Activated T-helper 1 cell treated with anti-CD3 and anti-CD28 coated beads, Interleukin-2, amount 50 U/mL, for 16 hours (primary cell): ENCODE measurements at regions not wholly inside any gene's neighbourhood (a gene's known extent, or its start where the extent isn't known, plus 50 kb on each side); places are given as distances from the start of the nearest gene placed in this dataset.
"Not testable (repeated sequence)": the region's sequence is repeated elsewhere in the genome, so short reads cannot be mapped to it uniquely, and the experiment has no call there.

ENCODE experiments used
- DNase-seq, 2 donors: peaks; one replicate each; pipeline ENCODE4 v3.0.0-alpha.2; 2020; ENCODE audit warnings: low read depth in 1 of 2, low spot score in 1 of 2

DNA sequence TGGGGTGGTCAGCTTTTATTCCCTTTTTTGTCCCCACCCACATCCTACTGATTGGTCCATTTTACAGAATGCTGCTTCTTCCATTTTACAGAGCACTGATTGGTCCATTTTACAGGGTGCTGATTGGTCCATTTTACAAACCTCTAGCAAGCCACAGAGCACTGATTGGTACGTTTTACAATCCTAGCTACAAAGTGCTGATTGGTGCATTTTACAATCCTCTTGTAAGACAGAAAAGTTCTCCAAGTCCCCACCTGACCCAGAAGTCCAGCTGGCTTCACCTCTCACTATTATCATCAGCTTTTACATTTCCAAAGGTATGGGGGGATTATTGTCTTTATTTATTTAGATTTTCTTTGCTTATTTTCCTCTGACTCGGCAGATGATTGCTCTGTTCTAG is 390.4 kb upstream of the STXBP6 start:
- not testable (repeated sequence) for DNase-seq

DNA sequence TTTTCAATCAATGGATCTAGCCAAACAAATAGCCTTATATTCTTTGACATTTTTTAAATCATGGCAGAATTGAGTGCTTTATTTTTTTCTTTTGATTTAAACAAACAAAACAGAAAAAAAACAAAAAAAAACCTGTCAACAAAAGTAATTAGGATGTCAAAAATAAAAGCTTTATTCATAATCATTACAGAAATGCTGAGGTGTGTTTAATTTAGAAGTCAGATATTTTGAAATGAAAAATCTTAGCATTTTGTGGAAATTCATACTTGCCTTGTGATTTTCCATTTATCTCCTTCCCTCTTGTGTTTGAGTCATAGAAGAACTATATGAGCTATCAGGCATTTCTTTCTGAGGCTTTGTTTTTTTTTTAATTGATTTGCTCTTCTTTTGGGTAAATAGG is 387.0 kb upstream of the STXBP6 start:
- DNase-seq = no peak

DNA sequence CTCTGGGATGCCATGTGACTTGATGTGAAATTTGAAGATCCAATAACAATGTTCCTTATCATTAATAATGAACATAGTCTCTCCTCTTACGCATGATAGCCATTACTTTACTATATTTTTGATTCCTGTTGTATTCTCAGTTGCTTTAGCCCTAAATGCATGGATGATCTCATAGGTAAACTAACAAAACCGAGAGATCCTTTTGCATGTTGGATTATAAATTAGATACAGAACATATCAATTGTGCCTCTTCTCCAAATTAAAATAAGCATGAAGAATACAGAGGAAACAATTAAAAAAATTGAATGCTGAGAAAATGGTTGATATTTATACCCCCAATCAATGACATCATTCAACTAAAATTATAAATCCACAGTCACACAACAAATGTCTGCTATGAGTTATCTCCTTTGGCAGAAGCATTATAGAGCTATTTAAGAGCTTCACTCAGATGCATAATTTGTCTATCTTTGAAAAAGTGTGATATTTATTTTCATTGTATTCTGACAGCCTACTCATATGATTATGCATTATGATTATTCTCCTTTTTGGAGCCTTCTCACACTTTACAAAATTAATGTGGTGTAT is 386.4 kb upstream of the STXBP6 start:
- DNase-seq = no peak

DNA sequence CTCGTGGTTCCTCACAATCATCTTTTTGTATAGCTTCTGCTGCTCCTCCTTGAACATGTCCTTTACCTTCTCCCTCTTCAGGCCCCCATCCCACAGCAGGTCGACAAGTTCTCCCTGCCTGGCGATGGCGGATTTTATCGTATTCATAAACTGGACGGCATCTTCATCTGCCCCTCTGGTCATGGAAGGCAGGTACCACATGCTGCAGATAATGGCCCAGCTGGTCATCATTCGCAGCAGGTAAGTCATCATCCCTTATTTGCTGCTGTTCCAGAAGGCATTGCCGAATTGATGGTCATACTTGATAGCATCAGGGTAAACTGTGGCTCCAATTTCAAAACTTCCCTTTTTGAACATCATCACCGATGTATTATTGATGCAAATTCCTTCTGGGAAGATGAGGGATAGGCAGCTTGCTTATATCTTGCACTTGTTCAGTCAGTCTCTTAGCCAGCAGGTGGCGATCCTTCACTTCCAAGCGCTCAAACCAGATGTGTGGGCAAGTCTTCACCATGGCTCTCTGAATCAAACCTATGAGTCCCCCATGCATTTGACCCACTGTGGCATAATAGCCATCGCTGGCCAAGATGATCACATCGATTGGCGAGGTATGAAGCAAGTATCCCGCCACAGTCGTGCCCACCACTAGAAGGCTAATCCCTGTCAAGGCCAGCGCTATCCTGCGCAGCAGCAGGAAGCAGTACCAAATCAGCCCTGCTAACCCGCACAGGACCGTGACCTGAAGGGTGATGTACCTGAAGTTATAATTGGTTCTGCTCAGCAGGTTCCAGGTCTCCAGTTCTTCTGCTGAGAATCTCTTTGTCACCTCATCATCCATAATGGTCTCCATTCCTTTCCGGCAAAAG is 381.5 kb upstream of the STXBP6 start:
- no peak for DNase-seq

DNA sequence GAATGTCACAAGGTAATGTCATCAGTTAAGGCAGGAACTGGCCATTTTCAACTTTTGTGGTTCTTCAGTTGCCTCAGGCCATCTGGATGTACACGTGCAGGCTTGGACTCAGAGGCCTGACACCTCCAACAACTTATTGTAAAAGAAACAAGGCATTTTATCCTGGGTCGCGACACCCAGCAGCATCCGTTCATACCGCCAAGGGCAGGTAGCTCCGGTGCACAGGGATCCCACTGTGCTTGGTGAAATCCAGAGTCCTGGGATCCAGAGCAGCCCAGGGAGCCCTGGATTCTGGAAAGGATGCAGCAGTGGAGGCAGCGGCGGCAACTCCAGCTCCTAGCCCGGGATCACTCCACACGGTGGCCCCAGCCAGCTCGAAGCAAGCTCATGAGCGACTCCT is 380.9 kb upstream of the STXBP6 start:
- no peak for DNase-seq

DNA sequence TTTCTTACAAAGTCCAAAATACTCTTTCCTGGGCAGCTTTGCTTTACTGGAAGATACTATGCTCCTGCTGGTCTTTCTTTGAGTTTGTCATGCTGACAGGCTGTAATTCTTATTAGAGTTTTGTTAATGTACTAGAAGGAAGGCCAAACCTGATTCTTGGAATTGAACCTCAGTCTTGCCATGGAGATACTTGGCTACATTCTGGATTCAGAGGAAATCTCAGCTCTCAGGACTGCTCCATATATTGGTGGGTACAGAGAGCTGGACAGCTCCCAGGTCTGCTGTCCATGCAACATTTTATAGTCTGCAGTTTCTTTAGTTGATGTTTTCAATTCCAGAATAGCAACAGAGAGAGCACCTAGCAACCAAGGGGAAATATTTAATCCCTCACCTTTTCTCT is 363.1 kb upstream of the STXBP6 start:
- DNase-seq = no peak

DNA sequence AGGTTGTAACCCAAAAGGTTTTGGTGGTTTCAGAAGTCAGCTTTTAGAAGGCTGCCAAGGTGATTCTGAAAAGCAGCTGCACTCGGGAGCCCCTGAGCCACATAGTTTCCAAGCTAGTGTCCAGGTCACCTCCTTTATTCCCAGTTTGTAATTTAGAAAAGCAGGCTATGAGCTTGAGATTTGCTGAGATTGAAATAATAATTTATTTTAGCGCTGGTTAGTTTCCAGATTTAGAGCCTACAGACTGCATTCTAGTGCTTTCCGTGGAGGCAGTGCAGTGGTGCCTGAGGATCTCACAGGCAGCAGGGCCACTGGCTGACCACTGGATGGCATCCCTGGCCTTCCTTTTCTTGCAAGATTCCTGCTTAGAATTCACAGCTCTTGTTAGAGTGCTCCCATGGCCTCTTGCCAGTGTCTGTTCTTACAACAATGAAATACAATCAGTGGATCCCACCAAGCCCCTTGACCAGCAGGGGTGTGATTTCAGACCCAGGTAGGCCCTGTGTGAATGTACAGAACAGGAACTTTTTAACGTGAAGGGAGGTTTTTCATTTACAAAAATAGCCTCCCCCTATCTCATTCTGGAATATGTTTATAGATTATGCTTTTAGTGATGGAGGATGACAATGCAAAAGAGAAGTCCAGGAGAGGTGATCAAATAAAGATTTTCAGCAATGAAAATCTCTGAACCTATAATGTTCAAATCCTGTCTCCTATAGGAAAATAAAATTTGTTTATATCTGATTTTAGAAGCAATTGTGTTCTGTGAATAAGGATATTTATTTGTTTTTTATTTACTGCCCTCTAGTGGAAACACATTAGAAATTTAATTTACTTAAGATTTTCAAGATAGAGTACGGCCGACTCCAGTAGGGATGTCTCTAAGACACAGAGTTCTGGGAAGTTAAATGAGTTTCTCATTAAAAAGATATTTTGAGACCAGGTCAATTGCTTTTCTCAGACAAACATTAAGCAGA is 362.1 kb upstream of the STXBP6 start:
- no peak for DNase-seq

DNA sequence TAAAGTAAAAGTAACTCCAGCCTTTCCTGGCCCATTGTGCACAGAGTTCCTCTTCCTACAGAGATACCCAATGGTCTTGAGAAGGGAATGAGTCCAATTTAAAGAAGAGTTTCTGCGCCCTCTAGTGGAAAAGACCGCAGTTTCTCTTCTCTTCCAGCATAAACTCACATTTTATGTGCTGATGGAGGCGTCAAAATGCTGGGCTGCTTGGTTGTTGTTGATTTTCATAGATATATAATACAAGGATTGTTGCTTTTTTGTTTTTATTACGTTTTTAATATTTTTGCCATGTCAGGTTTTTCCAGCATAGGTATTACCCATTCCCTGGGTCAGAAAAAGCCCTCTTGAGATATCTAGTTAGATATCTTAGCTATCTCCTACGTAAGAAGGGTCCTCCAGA is 356.9 kb upstream of the STXBP6 start:
- DNase-seq = no peak

DNA sequence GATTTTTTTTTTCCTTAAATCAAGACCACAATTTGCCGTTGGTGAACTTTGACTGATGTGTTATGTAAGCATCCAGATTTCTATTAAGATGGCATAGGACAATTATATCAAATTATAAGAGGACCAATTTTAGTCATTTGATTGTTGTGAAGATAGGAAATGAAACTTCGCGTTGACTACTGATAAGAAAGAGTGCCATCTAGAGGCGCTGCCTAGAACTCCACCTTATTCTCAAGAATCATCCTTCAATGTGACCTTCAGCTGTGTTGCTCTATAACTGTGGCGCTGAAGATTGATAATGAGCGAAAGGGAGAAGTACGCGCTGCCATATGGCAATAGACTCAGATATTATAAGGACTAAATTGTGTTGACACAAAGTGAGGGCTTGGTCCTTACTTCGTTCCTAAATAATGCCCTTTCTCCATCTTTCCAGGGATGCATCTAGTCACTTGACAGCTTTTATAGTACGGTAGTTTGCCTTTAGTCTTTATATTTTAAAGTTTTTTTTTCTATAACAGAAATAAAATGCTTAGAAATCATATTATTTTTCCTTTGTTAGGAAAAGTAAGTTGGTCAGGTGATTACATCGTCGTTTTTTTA is 350.8 kb upstream of the STXBP6 start:
- no peak for DNase-seq

DNA sequence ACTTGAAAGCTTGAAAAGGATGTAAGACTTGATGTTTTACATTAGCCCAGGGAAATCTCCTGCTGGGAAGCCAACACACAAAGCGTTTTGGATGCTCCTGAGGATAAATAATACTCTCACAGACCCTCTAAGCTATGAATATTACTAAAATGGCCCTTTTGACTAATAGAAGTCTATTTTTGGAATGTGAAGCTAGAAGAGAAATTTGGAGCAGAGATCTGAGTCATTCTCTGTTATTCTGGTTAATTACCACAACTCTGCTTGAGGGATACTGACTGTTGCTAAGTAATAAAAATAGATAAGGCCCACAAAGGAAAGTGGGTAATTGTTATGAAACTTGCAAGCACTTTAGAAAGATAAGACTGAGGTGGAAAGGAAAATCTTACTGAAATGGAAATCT is 346.2 kb upstream of the STXBP6 start:
- DNase-seq = no peak

DNA sequence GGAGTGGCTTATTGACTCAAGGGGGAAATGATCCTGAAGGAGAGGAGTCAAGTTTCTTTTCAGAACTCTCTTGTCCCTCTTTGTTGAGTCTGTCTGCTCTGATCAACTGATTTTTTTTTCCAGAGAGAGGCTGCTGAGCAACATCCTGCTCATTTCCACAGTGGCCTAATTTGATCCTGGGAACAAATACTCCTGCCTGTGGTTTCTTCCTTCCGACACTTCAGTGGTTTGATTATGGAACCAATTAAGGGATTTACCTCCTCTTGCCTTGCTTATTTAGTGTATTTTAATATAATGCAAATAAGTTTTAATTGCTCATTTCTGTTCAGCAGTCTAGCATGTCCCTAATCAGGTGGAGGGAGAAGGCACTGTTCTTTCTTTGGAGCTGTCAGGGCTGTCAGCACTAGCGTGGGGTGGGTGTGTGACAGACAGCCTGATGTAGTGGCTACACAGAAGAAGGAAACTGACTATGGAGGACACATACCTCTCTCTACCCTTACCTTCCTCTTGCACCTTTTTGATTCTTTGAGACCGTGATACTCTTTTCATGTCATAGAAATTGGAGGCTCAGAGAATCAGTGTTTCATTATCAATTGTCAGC is 344.9 kb upstream of the STXBP6 start:
- DNase-seq = no peak

DNA sequence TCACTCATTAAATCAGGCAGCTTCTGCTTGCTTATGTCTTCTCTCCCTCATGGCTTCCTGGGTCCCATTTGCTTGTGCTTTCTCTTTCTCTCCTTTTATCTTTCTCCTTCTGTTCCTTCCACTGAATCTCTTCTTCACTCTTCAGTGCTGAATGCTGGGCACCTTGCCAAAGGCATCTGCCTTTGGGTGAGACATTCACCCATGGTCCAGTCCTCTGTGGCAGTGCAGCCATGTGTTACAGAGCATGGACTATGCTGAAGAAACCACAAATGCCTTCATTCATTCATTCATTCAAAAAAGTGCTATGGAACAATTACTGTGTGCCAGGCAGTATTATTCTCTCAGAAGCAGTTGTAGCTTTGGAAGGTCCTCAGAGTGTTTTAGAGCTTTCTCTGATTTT is 344.4 kb upstream of the STXBP6 start:
- no peak for DNase-seq

DNA sequence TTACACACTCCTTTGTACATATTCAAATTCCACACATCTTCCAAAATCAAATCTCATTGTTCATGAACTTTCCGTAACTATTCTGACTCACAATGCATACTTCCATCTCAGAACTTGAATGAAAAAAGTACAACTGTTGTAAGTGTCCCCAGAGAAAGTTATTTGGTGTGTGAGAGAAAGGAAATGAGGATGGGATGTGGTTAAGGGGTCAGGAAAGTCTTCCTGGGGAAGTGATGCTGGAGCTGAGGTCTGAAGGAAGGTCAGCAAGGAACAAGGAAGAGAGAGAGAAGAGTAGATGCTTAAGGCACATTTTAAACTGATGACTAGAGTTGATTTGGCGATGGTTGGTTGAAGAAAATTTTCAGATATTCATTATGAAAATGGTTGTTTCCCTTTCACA is 340.0 kb upstream of the STXBP6 start:
- no peak for DNase-seq

DNA sequence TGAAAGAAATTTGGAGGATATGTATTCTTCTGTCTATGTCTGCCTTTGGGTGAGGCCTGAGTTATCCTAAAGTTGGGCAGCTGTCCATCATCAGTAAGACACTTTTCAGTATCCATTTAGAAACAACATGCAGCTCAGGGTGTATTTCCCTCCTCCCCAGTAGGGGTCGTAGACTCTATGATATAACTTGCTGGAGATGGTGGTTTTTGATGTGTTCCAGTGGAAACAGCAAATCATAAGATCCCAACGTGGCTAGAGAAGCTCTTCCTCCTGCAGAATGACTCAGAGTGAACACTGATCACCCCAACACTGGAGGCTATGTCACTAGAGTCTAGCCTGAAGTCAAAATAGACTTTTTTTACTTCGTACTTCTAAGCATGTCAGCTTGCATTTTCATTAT is 331.6 kb upstream of the STXBP6 start:
- DNase-seq = no peak

DNA sequence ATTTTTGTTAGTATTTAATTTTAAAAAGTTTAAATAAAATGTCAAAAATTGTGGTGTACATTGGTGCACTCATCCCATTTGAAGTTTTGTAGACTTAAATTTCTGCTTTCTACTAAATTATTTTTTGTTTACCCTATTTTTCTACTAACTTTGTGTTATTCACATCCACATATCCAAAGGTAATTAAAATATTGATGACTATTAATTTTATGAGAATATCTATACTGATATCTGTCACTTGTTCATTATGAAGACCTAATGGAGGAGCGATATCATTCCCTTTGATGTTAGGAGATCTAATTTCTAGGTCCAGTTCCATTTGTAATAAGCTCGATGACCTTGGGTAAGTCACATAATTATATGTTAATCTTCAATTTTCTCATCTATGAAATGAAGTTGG is 325.7 kb upstream of the STXBP6 start:
- no peak for DNase-seq

DNA sequence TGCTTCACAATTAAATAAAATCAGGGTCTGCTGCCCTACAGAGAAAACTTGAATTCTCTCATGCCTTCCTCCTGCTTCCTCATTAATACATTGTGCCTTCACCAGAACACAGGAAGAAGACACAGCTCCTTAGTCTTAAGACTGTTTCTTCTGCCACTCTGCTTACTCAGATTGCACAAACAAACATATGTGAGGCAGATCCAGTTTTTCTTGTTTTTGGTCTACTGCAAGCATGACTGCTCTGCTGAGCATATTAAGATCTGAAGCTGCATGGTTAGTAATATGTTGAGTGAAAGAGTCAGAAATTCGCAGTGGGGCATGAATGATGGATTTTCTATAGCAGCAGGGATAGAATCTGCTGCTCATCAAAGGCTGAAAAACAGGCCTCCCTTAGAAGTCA is 321.1 kb upstream of the STXBP6 start:
- DNase-seq = no peak

DNA sequence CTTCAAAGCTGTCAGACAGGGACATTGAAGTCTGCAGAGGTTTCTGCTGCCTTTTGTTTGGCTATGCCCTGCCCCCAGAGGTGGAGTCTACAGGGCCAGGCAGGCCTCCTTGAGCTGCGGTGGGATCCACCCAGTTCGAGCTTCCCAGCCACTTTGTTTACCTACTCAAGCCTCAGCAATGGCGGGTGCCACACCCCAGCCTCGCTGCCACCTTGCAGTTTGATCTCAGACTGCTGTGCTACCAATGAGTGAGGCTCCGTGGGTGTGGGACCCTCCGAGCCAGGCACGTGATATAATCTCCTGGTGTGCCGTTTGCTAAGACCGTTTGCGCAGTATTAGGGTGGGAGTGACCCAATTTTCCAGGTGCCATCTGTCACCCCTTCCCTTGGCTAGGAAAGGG is 320.1 kb upstream of the STXBP6 start:
- not testable (repeated sequence) for DNase-seq

DNA sequence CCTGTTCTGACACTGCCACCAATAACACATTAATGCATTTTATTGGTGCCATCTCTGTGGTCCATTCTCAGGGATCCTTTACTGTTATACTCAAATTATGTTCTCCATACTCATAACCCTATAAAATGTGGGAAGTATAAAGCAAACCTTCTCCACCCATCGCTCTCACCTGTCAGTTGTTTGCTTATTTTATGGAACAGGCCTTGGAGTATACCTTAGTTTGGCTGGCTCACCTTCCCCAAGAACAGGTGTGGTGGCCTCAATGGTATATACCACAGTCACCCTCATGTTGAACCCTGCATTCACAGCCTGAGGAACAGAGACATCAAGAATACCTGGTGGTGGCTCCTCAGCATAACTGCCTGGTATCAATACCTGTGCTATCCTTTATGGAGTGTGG is 308.4 kb upstream of the STXBP6 start:
- DNase-seq = no peak

DNA sequence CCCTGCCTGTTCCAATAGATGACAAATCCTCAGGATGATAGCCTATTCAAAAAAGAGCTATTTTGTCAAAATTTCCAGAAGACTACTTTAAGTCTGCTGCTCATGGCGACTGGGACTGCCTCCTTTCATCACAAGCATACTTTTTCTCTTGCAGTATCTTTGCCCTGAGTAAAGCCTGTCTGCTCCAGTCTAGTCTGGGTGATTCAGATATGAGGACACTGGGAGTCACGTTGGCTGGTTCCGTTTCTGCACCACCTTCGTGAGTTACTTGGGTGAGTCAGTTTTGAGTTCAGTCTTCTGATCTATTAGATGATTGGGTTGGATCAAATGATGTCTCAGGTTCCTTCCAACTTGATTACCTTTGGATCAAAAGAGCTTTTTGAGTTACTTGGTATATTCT is 301.3 kb upstream of the STXBP6 start:
- no peak for DNase-seq

DNA sequence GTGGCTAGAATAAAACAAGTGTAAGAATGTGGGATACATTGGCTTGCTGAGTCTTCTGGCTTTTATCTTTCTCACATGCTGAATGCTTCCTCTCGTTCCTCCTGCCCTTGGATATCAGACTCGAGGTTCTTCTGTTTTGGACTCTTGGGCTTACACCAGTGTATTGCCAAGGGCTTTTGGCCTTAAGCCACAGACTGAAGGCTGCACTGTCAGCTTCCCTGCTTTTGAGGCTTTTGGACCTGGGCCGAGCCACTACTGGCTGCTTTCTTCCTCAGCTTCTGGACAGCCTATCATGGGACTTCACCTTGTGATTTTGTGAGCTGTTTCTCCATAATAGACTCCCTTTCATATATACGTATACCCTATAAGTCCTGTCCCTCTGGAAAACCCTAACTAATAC is 300.9 kb upstream of the STXBP6 start:
- no peak for DNase-seq

DNA sequence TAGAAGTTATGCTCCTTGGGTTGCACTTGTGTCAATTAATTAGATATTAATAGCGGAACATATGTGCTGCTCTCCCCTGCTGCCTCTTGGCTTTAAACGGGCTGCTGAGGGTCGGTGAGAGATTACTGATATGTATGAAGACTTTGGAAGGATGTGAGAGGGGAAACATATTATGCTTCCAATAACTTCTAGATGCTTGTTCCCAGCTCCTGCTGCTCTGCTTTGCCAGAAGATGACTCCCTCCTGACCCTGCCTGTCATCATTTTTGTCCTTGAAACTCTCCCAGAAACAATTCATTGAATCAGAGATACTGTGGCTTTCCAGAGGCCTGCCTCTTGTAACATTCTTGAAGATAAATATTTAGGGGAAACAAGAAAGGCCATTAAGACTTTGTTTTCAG is 300.1 kb upstream of the STXBP6 start:
- no peak for DNase-seq
